Body of pancreas (tissue), 4 donors: ENCODE measurements at regions not wholly inside any gene's neighbourhood (a gene's known extent, or its start where the extent isn't known, plus 50 kb on each side); places are given as distances from the start of the nearest gene placed in this dataset.
"Not testable (repeated sequence)": the region's sequence is repeated elsewhere in the genome, so short reads cannot be mapped to it uniquely, and the experiment has no call there.

Experiments
- ATAC-seq: fragments of 150-250 bp; one replicate; pipeline ENCODE4 v1.9.1; 2016
- DNase-seq, 4 donors: peaks; one replicate each; pipeline ENCODE4 v3.0.0-alpha.2; 2019
- H3K27ac ChIP-seq, 4 donors: fragments of 200-600 bp; sonication (generic); 1 replicate in 3 of 4; 2 replicates in 1 of 4; pipeline versions ENCODE4 v1.5.1 to v1.6.1; 2016 to 2019; ENCODE audit warnings: mild to moderate bottlenecking in 1 of 4, mixed read lengths in 1 of 4, moderate library complexity in 1 of 4
- H3K27me3 ChIP-seq, 2 donors: fragments of 200-600 bp; sonication (generic); one replicate each; pipeline ENCODE4 v1.6.0; 2016; ENCODE audit warnings: mild to moderate bottlenecking in 1 of 2
- H3K36me3 ChIP-seq, 2 donors: fragments of 200-600 bp; sonication (generic); replicated peaks in 1 of 2; 2 replicates each; pipeline ENCODE4 v1.5.1; 2016; ENCODE audit warnings: low read depth in 2 of 2; ENCODE audit not compliant: insufficient read depth in 1 of 2
- H3K4me1 ChIP-seq: fragments of 200-600 bp; sonication (generic); one replicate; pipeline ENCODE4 v1.6.0; 2016
- H3K4me3 ChIP-seq, 2 donors: fragments of 200-600 bp; sonication (generic); 1 replicate in 1 of 2; 2 replicates in 1 of 2; pipeline ENCODE4 v1.5.1; 2016 to 2019
- H3K9me3 ChIP-seq, 3 donors: fragments of 200-600 bp; sonication (generic); 1 replicate in 2 of 3; 2 replicates in 1 of 3; pipeline ENCODE4 v1.5.1; 2016
- POLR2A ChIP-seq, 3 donors: fragments of 450-650 bp; IDR thresholded peaks; one replicate each; pipeline ENCODE4 v1.6.1; 2016; ENCODE audit warnings: antibody characterized with exemption in 3 of 3, mild to moderate bottlenecking in 2 of 3
- WGBS, 2 donors: methylation state at CpG; one replicate each; pipeline ENCODE4 v1.1.5; 2017; 5-methylcytosine and 5-hydroxymethylcytosine counted together
- intact Hi-C: fragments of 100-400 bp; cut with DNase I; formaldehyde crosslinking; loops from one replicate; pipeline ENCODE4 v1.15.1; 2023
- TF ChIP-seq, protein P1 (sequence below), 7 experiments: fragments of 450-650 bp in 4 of 7; fragments of 200-600 bp in 3 of 7; sonication (generic) in 3 of 7; IDR thresholded peaks; one replicate each; pipeline ENCODE4 v1.5.1; 2016 to 2019; ENCODE audit warnings: antibody characterized with exemption in 7 of 7

GRCh38 chr7:19964246-19964645, 190.8 kb upstream of the TMEM196 start:
- no peak for DNase-seq
- Histone ChIP-seq H3K27ac (no peak overlapping the region), H3K36me3 (no peaks in the 10 kb centered on the region), H3K27me3 (no peaks in the 10 kb centered on the region), H3K9me3 (no peaks in the 10 kb centered on the region), H3K4me3 (no peak overlapping the region), H3K4me1 (no peaks in the 10 kb centered on the region)
- 58 to 77% methylated on average over 2 of the region's 2 CpGs for WGBS, 2 donors
- no peak for ATAC-seq
- intact Hi-C loops: no loop called here
- TF ChIP-seq, protein P1, sequence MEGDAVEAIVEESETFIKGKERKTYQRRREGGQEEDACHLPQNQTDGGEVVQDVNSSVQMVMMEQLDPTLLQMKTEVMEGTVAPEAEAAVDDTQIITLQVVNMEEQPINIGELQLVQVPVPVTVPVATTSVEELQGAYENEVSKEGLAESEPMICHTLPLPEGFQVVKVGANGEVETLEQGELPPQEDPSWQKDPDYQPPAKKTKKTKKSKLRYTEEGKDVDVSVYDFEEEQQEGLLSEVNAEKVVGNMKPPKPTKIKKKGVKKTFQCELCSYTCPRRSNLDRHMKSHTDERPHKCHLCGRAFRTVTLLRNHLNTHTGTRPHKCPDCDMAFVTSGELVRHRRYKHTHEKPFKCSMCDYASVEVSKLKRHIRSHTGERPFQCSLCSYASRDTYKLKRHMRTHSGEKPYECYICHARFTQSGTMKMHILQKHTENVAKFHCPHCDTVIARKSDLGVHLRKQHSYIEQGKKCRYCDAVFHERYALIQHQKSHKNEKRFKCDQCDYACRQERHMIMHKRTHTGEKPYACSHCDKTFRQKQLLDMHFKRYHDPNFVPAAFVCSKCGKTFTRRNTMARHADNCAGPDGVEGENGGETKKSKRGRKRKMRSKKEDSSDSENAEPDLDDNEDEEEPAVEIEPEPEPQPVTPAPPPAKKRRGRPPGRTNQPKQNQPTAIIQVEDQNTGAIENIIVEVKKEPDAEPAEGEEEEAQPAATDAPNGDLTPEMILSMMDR (IDR thresholded peaks at IDR 0.05): no peak
- no peak for TF ChIP-seq POLR2A (IDR thresholded peaks at IDR 0.05)

DNA sequence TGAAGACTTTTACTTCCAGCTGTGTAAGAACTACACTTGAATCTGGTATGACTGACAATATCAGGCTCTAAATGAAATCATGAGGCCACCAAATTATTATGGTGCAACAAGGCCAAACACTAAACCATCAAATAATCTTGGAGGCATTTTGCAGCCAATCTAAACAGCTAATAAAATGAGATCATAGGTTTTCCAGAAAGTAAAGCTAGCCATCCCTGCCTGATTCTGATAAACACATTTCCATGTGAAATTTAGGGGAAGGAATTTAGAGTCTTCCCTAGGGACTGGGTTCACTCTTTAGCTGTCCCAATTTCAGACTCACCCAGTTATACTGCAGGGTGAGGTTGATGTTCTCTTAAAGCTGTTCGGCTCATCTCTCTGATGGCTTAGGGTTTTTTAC, 190.3 kb upstream of the TMEM196 start:
- H3K36me3 ChIP-seq: no peaks in the 10 kb centered on the region
- no peak overlapping the region for H3K4me3 ChIP-seq
- no peak for ATAC-seq
- no peak overlapping the region for H3K27ac ChIP-seq
- H3K27me3 ChIP-seq: no peaks in the 10 kb centered on the region
- no peaks in the 10 kb centered on the region for H3K4me1 ChIP-seq
- no peak for DNase-seq
- H3K9me3 ChIP-seq: no peaks in the 10 kb centered on the region
- 76 to 88% methylated on average over 1 of the region's 1 CpG for WGBS, 2 donors
- TF ChIP-seq POLR2A (IDR thresholded peaks at IDR 0.05): no peak
- TF ChIP-seq, protein P1 (IDR thresholded peaks at IDR 0.05): no peak
- intact Hi-C loops: no loop called here

DNA sequence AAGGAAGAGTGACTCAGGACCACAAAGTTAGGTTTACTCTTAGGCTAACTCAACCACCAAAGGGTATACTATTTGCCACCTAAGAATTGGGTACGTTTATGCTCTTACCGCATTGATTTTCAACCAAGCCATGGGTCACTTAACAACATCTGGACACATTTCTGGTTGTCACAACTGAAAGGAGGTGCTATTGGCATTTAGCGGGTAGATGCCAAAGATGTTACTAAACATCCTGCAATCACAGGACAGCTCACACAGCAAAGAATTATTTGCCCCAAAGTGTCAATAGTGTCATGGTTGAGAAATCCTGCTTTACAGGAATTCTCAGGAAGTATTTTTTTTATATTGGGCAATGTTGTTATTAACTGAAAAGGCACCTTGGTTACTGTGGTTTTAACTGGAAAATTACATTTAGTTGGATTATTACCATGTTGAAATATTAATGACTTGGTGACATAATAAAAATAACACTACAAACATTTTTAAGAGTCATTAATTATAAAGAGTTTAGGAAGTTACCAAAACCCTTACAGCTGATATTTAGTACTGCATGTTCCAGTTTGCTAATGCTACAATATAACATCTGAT, 185.0 kb upstream of the TMEM196 start:
- intact Hi-C loops: no loop called here
- TF ChIP-seq, protein P1 (IDR thresholded peaks at IDR 0.05): no peak
- no peak for TF ChIP-seq POLR2A (IDR thresholded peaks at IDR 0.05)
- Histone ChIP-seq H3K36me3 (no peaks in the 10 kb centered on the region), H3K9me3 (peaks cover 0 to 6% (median 0%) of the 10 kb centered on the region in 3 donors), H3K4me3 (no peak overlapping the region), H3K27ac (no peak overlapping the region), H3K4me1 (no peaks in the 10 kb centered on the region), H3K27me3 (no peaks in the 10 kb centered on the region)
- ATAC-seq: peak; percentile 27
- WGBS, 2 donors: 78 to 80% methylated on average over 3 of the region's 3 CpGs
- no peak for DNase-seq

DNA sequence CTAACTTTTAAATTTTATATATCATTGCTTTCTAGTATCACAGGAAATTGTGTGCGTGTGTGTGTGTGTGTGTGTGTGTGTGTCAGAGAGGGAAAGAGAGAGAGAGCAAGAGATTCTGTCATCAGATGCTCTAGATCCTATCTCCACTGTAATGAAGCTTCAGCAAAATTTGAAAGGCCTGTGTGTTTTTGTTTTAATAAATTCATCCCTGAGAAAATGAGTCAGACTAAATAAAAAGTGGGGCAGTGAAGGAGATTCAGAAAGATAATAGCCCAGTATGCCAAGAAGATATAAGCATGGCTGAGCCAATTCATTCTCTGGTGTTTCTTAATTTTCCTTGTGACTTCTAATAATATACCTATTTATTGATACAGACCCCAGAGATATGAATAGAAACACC, 184.2 kb upstream of the TMEM196 start:
- TF ChIP-seq POLR2A (IDR thresholded peaks at IDR 0.05): no peak
- TF ChIP-seq, protein P1 (IDR thresholded peaks at IDR 0.05): no peak
- no peak for ATAC-seq
- Histone ChIP-seq H3K4me3 (no peak overlapping the region), H3K4me1 (no peaks in the 10 kb centered on the region), H3K9me3 (peaks cover 0 to 6% (median 0%) of the 10 kb centered on the region in 3 donors), H3K27ac (no peak overlapping the region), H3K27me3 (no peaks in the 10 kb centered on the region), H3K36me3 (no peaks in the 10 kb centered on the region)
- intact Hi-C loops: no loop called here
- DNase-seq: no peak
- 58 to 85% methylated on average over 1 of the region's 1 CpG for WGBS, 2 donors

DNA sequence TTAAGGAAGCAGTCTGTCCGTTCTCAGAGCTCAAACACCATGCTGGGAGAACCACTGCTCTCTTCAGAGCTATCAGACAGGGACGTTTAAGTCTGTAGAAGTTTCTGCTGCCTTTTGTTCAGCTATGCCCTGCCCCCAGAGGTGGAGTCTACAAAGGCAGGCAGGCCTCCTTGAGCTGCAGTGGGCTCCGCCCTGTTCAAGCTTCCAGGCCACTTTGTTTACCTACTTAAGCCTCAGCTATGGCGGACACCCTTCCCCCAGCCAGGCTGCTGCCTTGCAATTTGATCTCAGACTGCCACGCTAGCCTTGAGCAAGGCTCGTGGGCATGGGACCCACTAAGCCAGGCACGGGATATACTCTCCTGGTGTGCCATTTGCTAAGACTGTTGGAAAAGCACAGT, 180.7 kb upstream of the TMEM196 start:
- H3K9me3 ChIP-seq, H3K36me3 ChIP-seq, H3K4me3 ChIP-seq, H3K4me1 ChIP-seq, H3K27ac ChIP-seq, H3K27me3 ChIP-seq, intact Hi-C loops, DNase-seq, ATAC-seq: not testable (repeated sequence)
- 44 to 72% methylated on average over 2 to 7 of the region's 7 CpGs for WGBS, 2 donors

- H3K9me3 ChIP-seq, intact Hi-C loops, H3K4me3 ChIP-seq, ATAC-seq, DNase-seq, H3K36me3 ChIP-seq, H3K4me1 ChIP-seq, H3K27ac ChIP-seq, H3K27me3 ChIP-seq: not testable (repeated sequence)
- 92% methylated on average over 5 of the region's 5 CpGs for WGBS, 2 donors
These were observed 180.0 kb upstream of the TMEM196 start for GRCh38 chr7:19953411-19953810.
